Muscle of arm (tissue), 1 donor: ENCODE measurements at regions not wholly inside any gene's neighbourhood (a gene's known extent, or its start where the extent isn't known, plus 50 kb on each side); places are given as distances from the start of the nearest gene placed in this dataset.
A peak's percentile ranks its signal among the peaks of the same experiment; 100 is the strongest.

Experiments
- DNase-seq: peaks from one replicate; pipeline ENCODE4 v3.0.0-alpha.2; 2013

DNA sequence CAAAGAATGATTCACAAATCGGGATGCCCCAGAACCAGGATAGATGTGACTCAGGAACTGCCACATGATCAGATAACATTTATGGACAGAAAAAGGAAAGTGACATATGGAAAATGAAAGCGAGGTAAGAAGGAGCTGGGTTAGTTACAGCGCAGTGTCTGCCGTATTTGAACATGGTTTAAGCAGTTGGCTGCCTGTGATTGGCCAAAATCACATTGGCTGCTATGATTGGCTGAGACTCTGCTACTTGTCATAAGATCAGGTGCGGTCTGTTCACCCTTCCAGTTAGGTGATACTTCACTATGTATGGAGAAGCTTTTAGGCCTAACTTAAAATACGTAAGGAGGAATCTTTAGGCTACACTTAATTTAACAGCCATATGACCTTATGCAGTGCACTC lies 322.7 kb upstream of the HAND2 start:
- DNase-seq, result no peak

DNA sequence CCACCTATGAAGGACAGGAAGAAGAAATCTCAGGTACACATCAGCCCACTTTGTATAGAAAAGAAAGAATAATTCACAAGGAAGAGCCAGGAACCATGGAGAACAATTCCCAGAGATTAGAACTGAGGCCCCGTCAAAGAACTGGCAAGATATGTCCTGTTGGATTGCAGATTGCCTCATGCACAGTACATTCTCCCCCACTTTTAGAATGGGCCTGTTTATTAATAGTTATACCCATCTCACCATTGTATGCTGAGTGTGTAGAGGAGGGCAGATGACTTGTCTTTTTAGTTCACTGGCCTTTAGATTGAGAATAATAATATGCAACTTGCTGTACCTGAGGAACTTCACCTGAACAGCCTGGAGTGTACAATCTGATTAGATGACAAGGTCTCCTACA lies 315.6 kb upstream of the HAND2 start:
- DNase-seq, result no peak

DNA sequence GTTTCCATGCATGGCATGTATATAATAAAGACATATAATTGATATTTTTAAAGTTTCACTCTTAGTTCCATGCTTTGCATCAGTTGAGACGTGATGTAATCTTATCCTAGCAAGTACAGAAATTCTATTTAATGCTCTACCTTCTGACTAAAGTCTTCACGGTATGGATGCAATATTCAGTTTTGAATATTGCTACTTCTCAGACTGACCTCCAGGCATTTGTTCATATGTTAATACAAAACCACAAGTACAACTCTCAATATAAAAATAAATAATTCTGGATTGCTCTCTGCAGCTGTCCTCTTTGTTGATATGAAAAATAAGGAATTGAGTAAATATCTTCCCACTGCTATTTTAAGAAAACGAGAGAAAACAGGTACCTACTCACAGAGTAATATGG lies 309.8 kb upstream of the HAND2 start:
- DNase-seq, result no peak

DNA sequence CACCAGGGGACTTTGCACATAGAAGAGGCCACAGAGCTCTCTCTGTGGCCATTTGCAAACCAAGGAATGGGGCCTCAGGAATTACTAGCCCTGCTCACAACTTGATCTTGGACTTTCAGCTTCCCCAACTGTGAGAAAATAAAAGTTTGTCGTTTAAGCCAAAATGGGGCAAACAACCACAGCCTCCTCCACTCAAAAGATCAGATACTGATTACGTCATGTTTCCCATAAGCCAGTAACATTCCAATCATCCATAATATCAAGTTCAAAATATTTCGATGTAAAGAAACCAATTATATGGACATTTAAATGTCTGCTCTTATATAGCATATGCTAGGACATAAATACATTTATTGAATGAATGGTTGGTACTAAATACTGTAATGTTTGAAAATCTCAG lies 307.5 kb upstream of the HAND2 start:
- no peak for DNase-seq

DNA sequence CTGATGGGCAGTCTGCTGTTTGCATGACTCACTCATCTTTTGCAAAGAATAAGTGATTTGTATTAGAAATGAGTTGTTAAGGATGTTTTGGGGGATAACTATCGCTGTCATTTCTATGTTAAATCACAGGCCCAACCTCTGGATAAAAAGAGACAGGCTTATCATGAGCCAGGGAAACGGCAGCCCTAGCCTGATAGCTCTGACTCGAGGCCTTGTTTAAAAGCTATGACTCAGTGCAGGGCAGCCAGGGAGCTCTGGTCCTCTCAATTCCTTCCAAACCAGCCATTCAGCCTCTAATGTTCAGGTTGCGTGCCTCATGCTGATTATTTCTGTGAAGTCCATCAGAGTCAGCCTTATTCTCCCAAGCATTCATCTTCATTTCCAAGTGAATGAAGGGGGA lies 305.9 kb upstream of the HAND2 start:
- DNase-seq, result no peak

DNA sequence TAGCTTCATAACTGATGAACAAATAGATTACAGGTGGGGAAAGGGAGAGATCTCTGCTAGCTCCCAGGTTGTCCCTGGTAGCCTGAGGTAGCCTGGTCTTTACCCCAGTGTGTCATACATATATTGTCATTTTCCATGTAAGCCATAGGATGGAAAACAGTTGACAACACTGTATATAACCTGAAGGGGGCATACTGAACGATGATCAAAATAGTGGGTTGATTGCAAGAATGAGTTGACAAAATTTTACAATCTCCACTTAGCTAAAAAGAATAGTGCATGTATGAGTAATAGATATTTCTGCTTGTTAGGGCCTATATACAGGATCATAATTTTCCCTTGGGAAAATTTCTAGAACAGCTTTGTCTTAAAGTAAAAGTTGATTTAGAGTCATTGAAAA lies 304.1 kb upstream of the HAND2 start:
- no peak for DNase-seq

DNA sequence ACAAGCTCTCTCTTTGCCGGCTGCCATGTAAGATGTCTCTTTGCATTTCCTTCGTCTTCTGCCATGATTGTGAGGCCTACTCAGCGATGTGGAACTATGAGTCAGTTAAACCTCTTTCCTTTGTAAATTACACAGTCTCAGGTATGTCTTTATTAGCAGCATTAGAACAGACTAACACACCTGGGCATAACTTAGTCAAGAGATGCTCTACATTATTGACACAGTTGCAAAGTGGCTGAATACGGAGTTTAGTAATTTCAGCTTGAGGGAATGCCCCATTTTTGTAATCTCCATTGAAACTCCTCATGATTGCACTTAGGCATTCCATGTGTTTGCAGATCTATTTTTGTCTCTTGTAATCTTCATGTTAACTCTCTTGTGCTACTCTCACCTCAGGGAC lies 299.5 kb upstream of the HAND2 start:
- no peak for DNase-seq

DNA sequence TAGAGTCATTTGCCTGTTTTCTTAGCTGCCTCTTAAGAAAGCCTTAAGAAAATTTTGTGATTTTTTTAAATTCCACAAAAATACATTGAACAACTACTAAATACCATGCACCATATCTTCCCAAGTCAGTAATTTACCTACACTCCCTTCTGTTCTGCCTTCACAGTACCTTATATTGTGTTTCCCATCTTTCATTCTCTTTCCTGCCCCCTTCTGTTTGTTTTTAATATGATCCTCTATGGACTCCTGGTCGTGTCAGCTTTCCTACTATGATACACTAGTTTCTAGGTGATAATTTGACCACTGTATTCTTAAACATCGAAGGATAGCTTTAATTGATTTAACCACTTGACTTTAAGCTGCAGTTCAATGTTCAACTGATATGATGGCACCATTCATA lies 297.7 kb upstream of the HAND2 start:
- no peak for DNase-seq

DNA sequence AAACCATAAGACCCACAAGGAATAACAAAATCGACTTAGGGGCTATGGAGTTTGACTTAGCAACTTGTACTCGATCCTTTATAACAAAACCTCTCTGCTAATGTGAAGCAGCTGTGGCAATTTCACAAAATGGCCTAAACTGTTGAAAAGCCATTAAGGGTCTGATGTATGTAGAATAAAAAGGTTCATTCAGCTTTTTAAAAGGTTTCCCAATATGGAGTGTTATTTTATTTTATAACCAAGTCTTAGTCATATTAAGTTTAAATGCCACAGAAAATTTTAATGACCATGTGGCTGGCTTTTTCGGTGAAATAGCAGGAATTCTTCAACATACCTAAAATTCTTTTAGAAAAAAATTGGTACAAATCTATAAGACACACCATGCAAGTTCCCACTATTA lies 291.8 kb upstream of the HAND2 start:
- no peak for DNase-seq

DNA sequence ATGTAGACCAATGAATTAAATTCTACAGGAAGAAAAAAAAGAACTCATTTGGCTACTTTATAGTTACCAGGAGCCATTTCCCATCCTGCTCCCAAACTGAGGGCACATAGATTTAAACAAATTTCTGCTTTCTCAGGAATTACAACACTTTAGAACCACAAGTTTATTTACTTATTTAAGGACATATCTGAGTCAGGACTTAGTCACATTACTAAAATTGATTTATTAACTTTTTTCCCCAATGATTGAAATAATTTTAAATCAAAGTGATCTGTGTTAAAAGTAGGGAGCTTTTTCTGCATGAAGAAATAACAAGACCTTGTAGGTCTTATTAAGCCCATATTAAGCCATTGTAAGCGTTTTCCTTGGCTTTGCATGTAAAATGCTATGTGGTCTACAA lies 291.0 kb upstream of the HAND2 start:
- DNase-seq, result no peak

DNA sequence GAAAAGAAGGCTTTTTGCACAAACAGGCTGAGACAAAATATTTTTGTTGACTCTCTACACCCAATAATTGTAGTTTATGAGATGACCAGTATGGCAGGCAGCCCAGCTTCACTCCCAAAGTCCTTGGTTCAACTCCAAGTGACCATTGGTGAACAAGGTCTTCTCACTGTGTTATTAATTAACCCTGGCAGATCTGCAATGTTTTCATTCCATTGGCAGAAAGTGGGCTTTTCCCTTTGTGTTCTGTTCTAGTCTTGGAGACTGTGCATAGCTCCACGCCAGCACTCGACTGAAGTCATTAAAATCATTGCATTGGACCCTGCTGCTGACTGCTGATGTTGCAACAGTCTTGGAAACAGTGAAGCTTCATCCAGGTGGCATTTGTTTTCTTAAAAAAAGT lies 277.3 kb upstream of the HAND2 start:
- peak; percentile 18 for DNase-seq

DNA sequence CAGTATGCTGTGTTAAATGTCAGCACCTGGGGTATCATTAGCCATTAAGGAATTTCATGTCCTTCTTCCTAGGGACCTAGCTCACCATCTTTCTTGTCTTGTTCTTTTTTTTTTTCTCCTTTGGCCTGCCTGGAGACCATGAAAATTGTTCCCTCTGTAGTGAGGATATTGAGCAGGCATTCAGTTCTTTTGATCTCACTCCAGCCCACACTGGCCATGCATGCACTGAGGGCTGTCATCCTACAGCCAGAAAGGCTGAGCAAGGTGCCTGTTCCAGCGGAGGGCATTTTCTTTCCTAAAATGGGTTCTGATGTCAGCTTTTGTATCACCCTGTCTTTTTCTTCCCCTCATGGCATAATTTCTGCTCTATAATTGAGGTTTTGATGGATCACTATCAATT lies 275.9 kb upstream of the HAND2 start:
- DNase-seq, result no peak

DNA sequence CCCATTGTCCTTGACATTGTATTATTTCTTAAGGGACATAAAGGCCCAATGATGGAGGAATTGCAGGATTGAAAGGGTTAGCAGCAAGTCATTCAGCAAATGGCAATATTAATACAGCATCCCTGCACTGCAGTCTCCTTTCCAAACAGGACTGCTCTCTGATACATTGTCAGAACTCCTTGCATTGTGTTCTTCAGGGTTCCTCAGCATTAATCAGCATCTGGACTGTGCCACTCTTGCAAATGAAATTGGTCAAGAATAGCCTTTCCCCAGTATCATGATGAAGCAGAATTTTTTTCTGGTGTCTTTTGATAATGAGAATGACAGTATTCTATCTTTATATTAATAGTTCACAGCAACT lies 272.6 kb upstream of the HAND2 start:
- DNase-seq, result no peak

DNA sequence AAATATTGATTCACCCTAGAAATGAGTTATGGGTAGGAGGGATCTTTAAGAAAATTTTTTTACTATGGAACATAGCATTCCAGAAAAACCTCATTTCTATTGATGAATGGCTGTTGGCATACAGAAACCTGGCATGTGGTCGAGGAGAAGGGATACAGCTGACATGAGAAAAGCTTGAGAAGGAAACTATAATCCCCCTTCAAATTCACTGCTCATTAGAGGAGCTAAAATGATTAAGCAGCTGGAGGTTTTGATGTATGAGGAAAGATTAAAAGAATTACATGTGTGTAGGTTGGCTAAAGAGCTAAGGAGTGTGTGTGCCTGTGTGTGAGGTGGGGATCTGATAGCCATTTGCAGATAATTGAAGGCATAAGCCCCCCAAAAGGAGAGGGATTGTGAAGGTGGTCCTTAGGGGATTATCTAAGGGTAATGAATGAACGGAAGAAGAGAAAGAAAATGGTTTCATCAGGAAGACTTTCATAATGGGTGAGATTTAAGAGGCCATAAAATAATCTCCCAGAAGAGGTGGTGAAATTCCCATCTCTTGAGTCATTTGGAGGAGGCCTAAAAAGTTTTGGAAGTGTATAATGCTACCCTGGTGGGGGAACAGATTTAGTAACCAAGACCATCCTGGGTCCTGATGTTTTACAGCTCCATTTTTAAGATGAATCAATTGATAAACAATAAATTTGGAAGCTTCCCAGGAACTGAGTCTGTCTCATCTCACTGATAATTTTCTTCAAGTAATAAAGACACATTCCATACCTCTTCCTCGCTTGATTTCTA lies 272.0 kb upstream of the HAND2 start:
- no peak for DNase-seq

DNA sequence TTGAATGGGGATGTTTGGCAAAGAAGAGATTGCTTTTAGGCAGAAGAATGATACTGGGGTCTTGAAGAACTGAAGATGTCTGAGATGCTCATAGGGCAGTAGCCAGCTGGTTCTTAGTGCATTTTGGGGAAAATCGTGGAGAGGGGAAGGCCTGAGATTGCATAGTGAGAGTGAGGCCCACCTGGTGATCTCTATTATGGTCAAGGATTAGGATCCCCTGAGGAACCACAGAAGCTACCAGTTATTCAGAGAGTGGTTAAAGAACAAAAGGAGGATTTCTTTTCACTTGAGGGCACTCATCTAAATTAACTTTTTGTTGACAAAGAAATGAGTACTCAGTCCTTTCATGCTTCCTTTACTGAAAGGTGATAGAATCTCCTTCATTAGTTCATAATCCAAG lies 271.3 kb upstream of the HAND2 start:
- DNase-seq, result no peak

DNA sequence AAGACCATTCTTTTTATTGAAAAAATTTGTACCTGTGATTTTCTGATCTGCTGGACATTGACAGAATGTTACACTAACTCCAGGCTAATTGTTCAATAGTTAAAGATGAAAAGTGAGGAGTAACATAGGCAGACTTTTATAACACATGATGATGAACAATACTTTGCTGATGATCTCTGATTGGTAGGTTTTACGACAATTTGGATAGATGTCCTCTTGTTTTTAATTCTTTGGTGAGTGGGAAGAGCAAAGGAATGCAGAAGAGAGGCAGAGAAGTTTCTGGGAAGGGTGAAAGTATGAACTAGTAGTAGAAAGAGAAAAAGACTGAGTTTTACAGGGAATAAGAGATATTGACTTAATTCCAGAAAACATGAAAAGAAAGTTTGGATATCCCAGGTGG lies 267.3 kb upstream of the HAND2 start:
- no peak for DNase-seq

DNA sequence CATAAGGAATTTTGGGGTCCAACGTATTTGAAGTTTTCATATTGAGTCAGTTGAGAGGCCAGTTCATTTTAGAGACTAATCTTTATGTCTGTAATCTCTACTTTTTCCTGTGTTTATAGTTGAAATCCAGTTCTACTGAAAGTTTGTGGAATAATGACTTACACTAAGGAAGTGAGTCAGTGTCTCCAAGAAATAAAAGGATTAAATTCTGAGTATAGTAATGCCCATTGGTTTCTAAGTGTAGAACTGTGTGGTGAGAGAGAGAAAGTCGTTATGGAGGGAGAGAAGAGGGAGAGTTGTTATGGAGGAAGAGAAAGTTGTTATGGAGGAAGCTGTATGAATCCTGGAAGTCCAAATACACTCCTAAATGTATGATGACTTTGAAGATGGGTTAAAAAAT lies 264.6 kb upstream of the HAND2 start:
- no peak for DNase-seq

DNA sequence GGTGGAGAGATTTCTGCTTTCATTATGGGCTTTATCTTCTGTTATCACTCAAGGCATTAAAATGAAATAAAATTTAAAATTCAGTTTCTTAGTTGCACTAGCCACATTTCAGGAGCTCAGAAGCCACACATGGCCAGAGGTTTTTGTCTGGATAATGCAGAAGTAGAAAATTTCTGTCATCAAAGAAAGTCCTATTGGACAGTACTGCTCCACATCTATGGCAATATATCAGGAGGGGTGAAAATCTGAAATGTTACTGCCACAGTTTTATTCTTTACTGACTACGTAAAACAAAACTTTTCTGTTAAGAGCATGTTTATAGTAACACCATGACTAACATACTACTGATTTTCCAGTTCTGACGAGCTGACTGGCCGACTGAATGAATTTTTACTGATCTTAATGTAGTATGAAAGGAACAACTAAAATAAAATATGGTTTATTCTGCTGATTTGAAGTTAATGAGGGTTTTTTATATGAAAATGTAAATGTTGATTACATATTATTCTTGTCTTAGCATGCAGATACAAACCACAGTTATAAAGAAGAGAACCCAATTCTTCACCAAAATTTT lies 264.0 kb upstream of the HAND2 start:
- no peak for DNase-seq

DNA sequence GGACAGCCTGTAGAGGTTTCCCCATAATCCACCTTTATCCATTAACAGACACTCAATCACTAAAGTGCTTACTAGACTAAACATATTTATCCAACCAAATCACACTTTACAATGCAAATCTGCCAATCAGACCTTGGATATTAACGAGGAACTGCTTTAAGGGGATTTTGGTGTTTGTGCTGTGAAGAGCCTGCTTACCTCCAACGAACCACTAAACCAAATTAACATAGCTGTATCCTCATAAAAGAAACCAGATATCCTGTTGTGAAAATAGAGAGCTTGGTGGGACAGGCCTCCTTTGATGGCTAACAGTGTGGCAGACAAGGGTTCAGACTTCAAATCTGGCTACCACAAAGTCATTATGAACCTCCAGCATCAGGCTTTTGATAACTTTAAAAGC lies 252.6 kb upstream of the HAND2 start:
- no peak for DNase-seq

DNA sequence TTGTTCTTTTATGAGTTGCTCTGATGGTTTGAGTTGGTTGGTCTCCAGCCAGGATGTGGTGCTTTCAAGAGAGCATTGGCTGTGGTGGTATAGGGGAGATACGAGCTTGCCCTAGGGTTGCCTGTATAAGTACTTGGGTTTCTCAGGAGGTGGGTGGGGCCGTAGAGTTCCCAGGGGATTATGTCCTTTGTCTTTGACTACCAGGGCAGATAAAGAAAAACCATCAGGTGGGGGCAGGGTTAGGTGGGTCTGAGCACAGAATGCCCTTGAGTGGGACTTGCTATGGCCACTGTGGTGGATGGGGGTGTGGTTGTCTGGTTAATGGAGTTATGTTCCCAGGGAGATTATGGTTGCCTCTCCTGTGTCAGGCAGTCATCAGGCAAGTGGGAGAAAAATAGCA lies 247.9 kb upstream of the HAND2 start:
- DNase-seq, result no peak

DNA sequence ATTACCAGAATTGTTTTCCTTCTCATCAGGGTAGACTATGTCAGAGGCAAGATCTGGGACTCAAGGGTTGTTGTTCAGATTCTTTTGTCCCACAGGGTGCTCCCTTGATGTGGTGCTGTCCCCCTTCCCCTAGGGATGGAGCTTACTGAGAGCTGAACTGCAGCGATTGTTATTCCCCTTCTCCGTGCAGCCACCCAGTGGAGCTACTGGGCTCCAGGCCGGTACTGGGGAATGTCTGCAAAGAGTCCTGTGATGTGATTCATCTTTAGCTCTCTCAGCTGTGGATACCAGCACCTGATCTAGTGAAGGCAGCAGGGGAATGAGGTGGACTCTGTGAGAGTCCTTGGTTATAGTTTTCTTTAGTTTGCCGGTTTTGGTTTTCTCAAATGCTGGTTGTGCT lies 247.4 kb upstream of the HAND2 start:
- no peak for DNase-seq

DNA sequence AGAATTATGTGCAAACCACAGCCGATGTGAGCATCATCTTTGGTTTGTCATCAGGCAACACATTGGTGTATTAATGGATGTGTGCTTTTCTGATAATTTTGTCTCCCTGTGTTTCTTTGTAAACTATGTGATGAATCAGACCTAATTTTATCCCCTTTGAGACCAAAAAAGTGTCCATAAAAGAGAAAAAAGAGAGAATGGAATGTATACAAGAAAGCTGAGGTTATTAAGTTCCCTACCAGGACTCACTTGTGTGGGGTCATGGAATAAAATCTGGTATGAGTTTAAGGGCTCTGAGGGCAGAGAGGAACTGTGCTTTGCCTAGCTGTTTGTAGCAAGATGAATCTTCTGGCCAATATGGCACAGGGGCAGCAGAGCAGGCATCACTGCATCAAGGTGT lies 239.5 kb upstream of the HAND2 start:
- no peak for DNase-seq

DNA sequence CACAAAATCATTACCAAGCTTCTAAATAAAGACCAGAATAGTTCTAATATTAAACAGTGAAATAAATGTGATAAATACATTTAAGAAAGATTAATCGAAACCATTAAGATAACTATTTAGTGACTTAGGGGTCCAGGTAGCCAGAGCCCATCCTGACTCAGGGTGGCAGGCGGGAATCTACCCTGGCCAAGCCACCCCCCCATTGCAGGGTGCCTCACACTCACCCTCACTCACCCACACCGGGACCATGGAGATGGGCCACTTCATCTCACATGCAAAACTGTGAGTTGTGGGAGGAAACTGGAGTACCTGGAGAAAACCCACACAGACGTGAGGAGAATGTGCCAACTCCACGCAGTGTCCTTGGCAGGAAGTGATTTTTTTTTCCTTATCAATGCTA lies 237.6 kb upstream of the HAND2 start:
- DNase-seq, result no peak

DNA sequence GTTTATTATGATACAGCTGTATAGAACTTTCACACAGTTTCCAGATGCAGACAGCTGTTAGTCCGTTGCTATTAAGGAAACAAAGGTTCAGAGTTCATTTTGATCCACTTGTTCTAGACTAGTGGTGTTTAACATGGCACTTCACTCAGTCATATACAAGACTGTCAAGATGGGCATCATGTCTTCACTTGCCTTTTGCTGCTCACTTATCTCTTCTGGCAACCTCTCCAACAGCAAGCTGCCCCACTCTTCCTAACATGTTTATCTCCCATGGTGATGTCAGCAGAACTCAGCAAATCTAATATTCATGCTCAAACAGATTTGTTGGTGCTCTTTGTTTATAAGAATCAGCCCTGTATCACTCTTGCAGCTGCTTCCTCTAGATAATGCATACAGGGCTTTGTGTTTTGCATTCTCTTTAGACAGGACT lies 236.2 kb upstream of the HAND2 start:
- no peak for DNase-seq
